OCI-LY7 (cell line): ENCODE measurements at regions not wholly inside any gene's neighbourhood (a gene's known extent, or its start where the extent isn't known, plus 50 kb on each side); places are given as distances from the start of the nearest gene placed in this dataset.

Experiments
- BruUV-seq: library from RNA; stranded (reverse); fragments of 400-500 nt; replicated peaks from 2 replicates; lab custom pipeline; 2021; lab: Mats Ljungman, UMichigan
- CTCF ChIA-PET: fragments of 300-600 bp; sonication (Branson Sonifier 250); formaldehyde crosslinking; loops from one replicate; lab custom pipeline; 2022; ENCODE audit warnings: antibody characterized with exemption; ENCODE audit not compliant: unreplicated experiment; lab: Charles Lee
- POLR2A ChIA-PET: fragments of 300-600 bp; sonication (Branson Sonifier 250); formaldehyde crosslinking; loops from one replicate; lab custom pipeline; 2022; ENCODE audit warnings: antibody characterized with exemption; lab: Charles Lee
- DNase-seq: peaks from one replicate; pipeline ENCODE4 v3.0.0-alpha.2; 2015; ENCODE audit warnings: low spot score
- H2AFZ ChIP-seq: fragments of 200-600 bp; sonication (generic), shearing (Covaris generic); 2 replicates; pipeline ENCODE4 v1.6.1; 2014; ENCODE audit warnings: mild to moderate bottlenecking, antibody characterized with exemption, low read length, moderate library complexity
- H3K27ac ChIP-seq: fragments of 200-600 bp; sonication (generic); 2 replicates; pipeline ENCODE4 v1.5.1; 2014; ENCODE audit warnings: mixed run types, low read depth, mild to moderate bottlenecking, moderate library complexity, low read length, inconsistent platforms; ENCODE audit not compliant: poor library complexity, severe bottlenecking
- H3K36me3 ChIP-seq: fragments of 200-600 bp; sonication (generic); 2 replicates; pipeline ENCODE4 v1.6.1; 2014; ENCODE audit warnings: mild to moderate bottlenecking, antibody characterized with exemption, low read length, moderate library complexity, mixed read lengths; ENCODE audit not compliant: insufficient read depth
- H3K4me1 ChIP-seq: fragments of 200-600 bp; sonication (generic); 2 replicates; pipeline ENCODE4 v1.5.1; 2014; ENCODE audit warnings: mild to moderate bottlenecking, low read length; ENCODE audit not compliant: insufficient read depth, poor library complexity, severe bottlenecking
- H3K4me2 ChIP-seq: fragments of 200-600 bp; sonication (generic); 2 replicates; pipeline ENCODE4 v1.6.1; 2014; ENCODE audit warnings: mild to moderate bottlenecking, low read length
- H3K4me3 ChIP-seq: fragments of 200-600 bp; sonication (generic); 2 replicates; pipeline ENCODE4 v1.5.1; 2014; ENCODE audit warnings: mild to moderate bottlenecking, low read depth, low read length; ENCODE audit not compliant: poor library complexity, severe bottlenecking
- H3K79me2 ChIP-seq: fragments of 200-600 bp; sonication (generic); 2 replicates; pipeline ENCODE4 v1.6.1; 2016; ENCODE audit warnings: low read depth, mild to moderate bottlenecking, low read length, moderate library complexity, mixed read lengths; ENCODE audit not compliant: insufficient read depth
- H3K9me2 ChIP-seq: fragments of 200-600 bp; sonication (generic); 2 replicates; pipeline ENCODE4 v1.6.1; 2016; ENCODE audit warnings: mild to moderate bottlenecking, low read length, mixed read lengths; ENCODE audit not compliant: insufficient read depth
- H3K9me3 ChIP-seq: fragments of 200-600 bp; sonication (generic); 2 replicates; pipeline ENCODE4 v1.6.1; 2014; ENCODE audit warnings: mild to moderate bottlenecking, mixed run types, low read length, mixed read lengths
- H4K20me1 ChIP-seq: fragments of 200-600 bp; sonication (generic); 2 replicates; pipeline ENCODE4 v1.6.1; 2014; ENCODE audit warnings: mild to moderate bottlenecking, antibody characterized with exemption, low read length, moderate library complexity, mixed read lengths; ENCODE audit not compliant: insufficient read depth
- EZH2phosphoT487 ChIP-seq: fragments of 200-600 bp; sonication (generic); IDR thresholded peaks from 2 replicates; pipeline ENCODE4 v1.6.1; 2018; ENCODE audit warnings: low read depth, borderline replicate concordance, mild to moderate bottlenecking, mixed run types, antibody characterized with exemption, low read length, moderate library complexity, mixed read lengths
- intact Hi-C: fragments of 100-400 bp; cut with micrococcal nuclease; formaldehyde crosslinking; loops from one replicate; pipeline ENCODE4 v1.10.0; 2022; ENCODE audit not compliant: unreplicated experiment
- TF ChIP-seq, protein P1 (sequence below): fragments of 200-600 bp; sonication (generic); conservative IDR thresholded peaks from 2 replicates; pipeline ENCODE4 v1.5.1; 2014; ENCODE audit warnings: mild to moderate bottlenecking, antibody characterized with exemption, low read length, moderate library complexity, mixed read lengths

DNA sequence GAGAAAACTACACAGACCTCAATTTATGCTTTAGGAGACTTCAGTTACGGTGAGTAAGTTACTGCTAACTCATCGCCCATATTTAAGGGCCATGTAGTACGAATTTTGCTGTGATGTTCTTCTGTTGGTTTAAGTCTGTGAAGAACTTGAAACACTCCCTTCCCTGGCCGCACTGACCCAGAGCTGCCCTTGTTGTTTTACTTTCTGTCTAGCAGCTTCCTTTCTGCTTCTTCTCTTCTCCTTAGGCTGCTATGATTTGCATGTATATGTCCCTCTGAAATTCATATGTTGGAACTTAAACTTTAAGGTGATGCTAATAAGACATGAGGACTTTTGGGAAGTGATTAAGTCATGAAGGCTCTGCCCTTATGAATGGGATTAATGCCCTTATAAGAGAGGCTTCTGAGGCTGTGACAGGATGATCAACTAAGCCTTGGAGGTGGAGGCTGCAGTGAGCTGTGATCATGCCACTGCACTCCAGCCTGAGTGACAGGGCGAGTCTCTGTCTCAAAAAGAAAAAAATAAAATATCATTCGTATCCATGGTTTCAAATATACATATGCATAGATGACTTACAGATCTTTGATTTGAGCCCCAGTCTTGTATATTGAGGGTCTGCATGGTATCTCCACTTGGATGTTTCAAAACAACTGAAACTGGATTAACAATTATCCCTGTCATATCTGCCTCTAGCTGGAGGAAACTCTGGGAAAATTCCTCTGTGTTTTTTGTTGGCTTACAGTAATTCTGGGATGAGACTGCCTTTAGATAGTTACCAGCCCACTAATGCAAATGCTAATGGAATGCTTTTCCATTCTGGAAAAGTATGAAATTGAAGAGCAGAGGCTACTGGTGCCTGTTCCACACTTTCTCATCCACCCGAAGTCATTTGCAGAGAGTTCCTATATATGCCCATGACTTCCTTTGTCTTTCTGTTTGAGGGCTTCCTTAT lies 263.4 kb upstream of the ACTBL2 start:
- no peak for TF ChIP-seq EZH2phosphoT487
- TF ChIP-seq, protein P1, sequence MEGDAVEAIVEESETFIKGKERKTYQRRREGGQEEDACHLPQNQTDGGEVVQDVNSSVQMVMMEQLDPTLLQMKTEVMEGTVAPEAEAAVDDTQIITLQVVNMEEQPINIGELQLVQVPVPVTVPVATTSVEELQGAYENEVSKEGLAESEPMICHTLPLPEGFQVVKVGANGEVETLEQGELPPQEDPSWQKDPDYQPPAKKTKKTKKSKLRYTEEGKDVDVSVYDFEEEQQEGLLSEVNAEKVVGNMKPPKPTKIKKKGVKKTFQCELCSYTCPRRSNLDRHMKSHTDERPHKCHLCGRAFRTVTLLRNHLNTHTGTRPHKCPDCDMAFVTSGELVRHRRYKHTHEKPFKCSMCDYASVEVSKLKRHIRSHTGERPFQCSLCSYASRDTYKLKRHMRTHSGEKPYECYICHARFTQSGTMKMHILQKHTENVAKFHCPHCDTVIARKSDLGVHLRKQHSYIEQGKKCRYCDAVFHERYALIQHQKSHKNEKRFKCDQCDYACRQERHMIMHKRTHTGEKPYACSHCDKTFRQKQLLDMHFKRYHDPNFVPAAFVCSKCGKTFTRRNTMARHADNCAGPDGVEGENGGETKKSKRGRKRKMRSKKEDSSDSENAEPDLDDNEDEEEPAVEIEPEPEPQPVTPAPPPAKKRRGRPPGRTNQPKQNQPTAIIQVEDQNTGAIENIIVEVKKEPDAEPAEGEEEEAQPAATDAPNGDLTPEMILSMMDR: no peak
- DNase-seq: no peak
- intact Hi-C loops: no loop called here
- H4K20me1 ChIP-seq: no peaks in the 10 kb centered on the region
- no peak overlapping the region for H3K27ac ChIP-seq
- no peaks in the 10 kb centered on the region for H3K4me1 ChIP-seq
- POLR2A ChIA-PET: interaction anchor here (0.7 to 1.1 kb wide), 3 partner anchors 14 to 212 kb away, joined by 3 read pairs; no protein-coding TSS in a partner anchor
- H3K9me2 ChIP-seq: no peaks in the 10 kb centered on the region
- no peaks in the 10 kb centered on the region for H3K79me2 ChIP-seq
- H3K4me3 ChIP-seq: no peak overlapping the region
- CTCF ChIA-PET: no interaction called here
- BruUV-seq: no TSS peak
- no peaks in the 10 kb centered on the region for H3K36me3 ChIP-seq
- H3K4me2 ChIP-seq: no peak overlapping the region
- H3K9me3 ChIP-seq: no peaks in the 10 kb centered on the region
- no peak overlapping the region for H2AFZ ChIP-seq

DNA sequence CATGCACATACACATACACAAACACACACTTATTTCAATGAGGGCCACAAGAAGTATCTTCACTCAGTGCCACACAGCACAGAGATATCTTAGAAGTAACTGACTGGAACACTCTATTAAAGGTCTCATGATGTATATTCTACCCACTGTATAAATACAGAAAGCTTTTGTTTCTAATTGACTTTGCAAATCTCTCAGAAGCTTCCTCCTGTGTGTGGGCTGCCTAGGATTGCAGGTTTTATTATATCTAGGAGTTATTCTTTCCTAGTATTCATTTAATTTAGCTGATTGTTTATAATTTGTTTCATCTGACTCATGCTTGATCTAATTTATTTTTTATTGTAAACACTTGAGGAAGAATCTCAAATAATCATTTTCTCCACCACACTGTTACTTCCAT lies 262.4 kb upstream of the ACTBL2 start:
- ChIA-PET CTCF (no interaction called here), POLR2A (interaction anchor here (0.7 to 1.1 kb wide), 3 partner anchors 13 to 25 kb away, joined by 3 read pairs; no protein-coding TSS in a partner anchor)
- H3K36me3 ChIP-seq: no peaks in the 10 kb centered on the region
- H3K4me2 ChIP-seq: no peak overlapping the region
- DNase-seq: no peak
- no peak overlapping the region for H3K27ac ChIP-seq
- no peak overlapping the region for H3K4me3 ChIP-seq
- no peaks in the 10 kb centered on the region for H3K9me2 ChIP-seq
- intact Hi-C loops: no loop called here
- no peaks in the 10 kb centered on the region for H4K20me1 ChIP-seq
- no peak for TF ChIP-seq EZH2phosphoT487
- TF ChIP-seq, protein P1: no peak
- no TSS peak for BruUV-seq
- H2AFZ ChIP-seq: no peak overlapping the region
- H3K4me1 ChIP-seq: no peaks in the 10 kb centered on the region
- no peaks in the 10 kb centered on the region for H3K79me2 ChIP-seq
- no peaks in the 10 kb centered on the region for H3K9me3 ChIP-seq

DNA sequence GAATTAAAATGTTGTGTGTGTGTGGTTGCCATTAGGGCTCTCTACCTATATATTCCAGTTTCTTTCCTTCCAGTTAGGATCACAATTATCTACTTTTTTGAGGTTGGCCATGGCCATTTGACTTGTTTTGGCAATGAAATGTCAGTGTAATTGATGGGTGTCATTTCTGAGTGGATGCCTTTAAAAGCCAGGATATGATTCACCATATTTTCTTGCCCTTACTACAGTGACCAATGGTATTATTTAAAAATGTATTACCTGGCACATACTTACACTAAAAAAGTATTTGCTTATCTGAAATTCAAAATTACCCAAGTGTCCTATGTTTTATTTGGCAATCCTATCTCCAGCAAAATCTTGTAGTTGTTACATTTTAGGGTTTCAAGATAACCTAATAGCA lies 258.7 kb upstream of the ACTBL2 start:
- Histone ChIP-seq H2AFZ (no peak overlapping the region), H3K36me3 (no peaks in the 10 kb centered on the region), H3K79me2 (no peaks in the 10 kb centered on the region), H3K27ac (no peak overlapping the region), H3K4me2 (no peak overlapping the region), H4K20me1 (no peaks in the 10 kb centered on the region), H3K9me3 (no peaks in the 10 kb centered on the region), H3K9me2 (no peaks in the 10 kb centered on the region), H3K4me3 (no peak overlapping the region), H3K4me1 (no peaks in the 10 kb centered on the region)
- no peak for DNase-seq
- CTCF ChIA-PET: no interaction called here
- POLR2A ChIA-PET: no interaction called here
- TF ChIP-seq, protein P1: no peak
- no peak for TF ChIP-seq EZH2phosphoT487
- no TSS peak for BruUV-seq
- intact Hi-C loops: no loop called here
